Caco-2 (cell line): ENCODE measurements at regions not wholly inside any gene's neighbourhood (a gene's known extent, or its start where the extent isn't known, plus 50 kb on each side); places are given as distances from the start of the nearest gene placed in this dataset.

Experiments
- BruUV-seq: library from RNA; stranded (reverse); fragments of 400-500 nt; replicated peaks from 2 replicates; lab custom pipeline; 2021; lab: Mats Ljungman, UMichigan
- CTCF ChIA-PET: fragments of 300-600 bp; sonication (Branson Sonifier 250); formaldehyde crosslinking; loops from one replicate; lab custom pipeline; 2022; ENCODE audit warnings: antibody characterized with exemption; lab: Charles Lee
- POLR2A ChIA-PET: fragments of 300-600 bp; sonication (Branson Sonifier 250); formaldehyde crosslinking; loops from one replicate; lab custom pipeline; 2022; ENCODE audit warnings: antibody characterized with exemption; lab: Charles Lee
- DNase-seq, 2 experiments: peaks; one replicate each; pipeline versions ENCODE4 v3.0.0 to v3.0.0-alpha.2; 2020 to 2022
- H3K27me3 ChIP-seq: replicated peaks from 2 replicates; pipeline ENCODE4 v1.6.0; 2011; ENCODE audit warnings: low read length; ENCODE audit not compliant: control insufficient read depth, insufficient read depth
- H3K36me3 ChIP-seq: 2 replicates; pipeline ENCODE4 v1.5.1; 2011; ENCODE audit warnings: low read length; ENCODE audit not compliant: control insufficient read depth, insufficient read depth
- H3K4me1 ChIP-seq: fragments of 250-450 bp; sonication (Bioruptor Pico); 2 replicates; pipeline ENCODE4 v1.5.1; 2020; ENCODE audit warnings: mild to moderate bottlenecking
- H3K4me3 ChIP-seq: 2 replicates; pipeline ENCODE4 v1.5.1; 2011; ENCODE audit warnings: low read depth, mild to moderate bottlenecking, control low read depth, low read length
- H3K9me3 ChIP-seq: fragments of 250-450 bp; sonication (Bioruptor Pico); 2 replicates; pipeline ENCODE4 v1.5.1; 2020; ENCODE audit warnings: mild to moderate bottlenecking, moderate library complexity
- H3K27ac Mint-ChIP-seq: one replicate; pipeline ENCODE4 v1.8.0; 2022; ENCODE audit warnings: mixed read lengths; ENCODE audit not compliant: unreplicated experiment
- H3K27me3 Mint-ChIP-seq: one replicate; pipeline ENCODE4 v1.8.0; 2022; ENCODE audit warnings: mixed read lengths; ENCODE audit not compliant: insufficient read depth, unreplicated experiment
- H3K36me3 Mint-ChIP-seq: one replicate; pipeline ENCODE4 v1.8.0; 2022; ENCODE audit warnings: mild to moderate bottlenecking, mixed read lengths; ENCODE audit not compliant: insufficient read depth, unreplicated experiment
- H3K4me1 Mint-ChIP-seq: one replicate; pipeline ENCODE4 v1.8.0; 2022; ENCODE audit warnings: low read depth, mixed read lengths; ENCODE audit not compliant: unreplicated experiment
- H3K4me3 Mint-ChIP-seq: one replicate; pipeline ENCODE4 v1.8.0; 2022; ENCODE audit warnings: mild to moderate bottlenecking, moderate library complexity, mixed read lengths; ENCODE audit not compliant: unreplicated experiment
- H3K9me3 Mint-ChIP-seq: one replicate; pipeline ENCODE4 v1.8.0; 2022; ENCODE audit warnings: mixed read lengths; ENCODE audit not compliant: unreplicated experiment
- intact Hi-C: fragments of 100-400 bp; cut with micrococcal nuclease; formaldehyde crosslinking; loops from one replicate; pipeline ENCODE4 v1.10.0; 2022; ENCODE audit not compliant: unreplicated experiment
- TF ChIP-seq, protein P1 (sequence below), 2 experiments: fragments of 200-600 bp in 1 of 2; IDR thresholded peaks; 1 replicate in 1 of 2; 2 replicates in 1 of 2; pipeline versions ENCODE4 v1.5.1 to v1.8.0; 2011 to 2022; ENCODE audit warnings: antibody characterized with exemption in 1 of 2, control low read depth in 1 of 2, inconsistent platforms in 1 of 2, low read depth in 1 of 2, low read length in 1 of 2, mild to moderate bottlenecking in 1 of 2, moderate library complexity in 1 of 2; ENCODE audit not compliant: insufficient read depth in 1 of 2, severe bottlenecking in 1 of 2, unreplicated experiment in 1 of 2

GRCh38 chr16:65933703-65934102 lies 432.8 kb upstream of the CDH5 start:
- H3K4me1 Mint-ChIP-seq = no peaks in the 10 kb centered on the region
- no peak overlapping the region for H3K4me3 Mint-ChIP-seq
- H3K4me3 ChIP-seq = no peak overlapping the region
- intact Hi-C loops = no loop called here
- BruUV-seq = no TSS peak
- H3K27ac Mint-ChIP-seq = no peak overlapping the region
- no peak for DNase-seq
- H3K27me3 Mint-ChIP-seq = peaks cover 3% of the 10 kb centered on the region
- no peaks in the 10 kb centered on the region for H3K36me3 ChIP-seq
- ChIA-PET POLR2A (interaction anchor here (0.6 kb wide), 1 partner anchor 128 kb away, joined by 3 read pairs; no protein-coding TSS in a partner anchor), CTCF (no interaction called here)
- no peaks in the 10 kb centered on the region for H3K36me3 Mint-ChIP-seq
- TF ChIP-seq, protein P1, sequence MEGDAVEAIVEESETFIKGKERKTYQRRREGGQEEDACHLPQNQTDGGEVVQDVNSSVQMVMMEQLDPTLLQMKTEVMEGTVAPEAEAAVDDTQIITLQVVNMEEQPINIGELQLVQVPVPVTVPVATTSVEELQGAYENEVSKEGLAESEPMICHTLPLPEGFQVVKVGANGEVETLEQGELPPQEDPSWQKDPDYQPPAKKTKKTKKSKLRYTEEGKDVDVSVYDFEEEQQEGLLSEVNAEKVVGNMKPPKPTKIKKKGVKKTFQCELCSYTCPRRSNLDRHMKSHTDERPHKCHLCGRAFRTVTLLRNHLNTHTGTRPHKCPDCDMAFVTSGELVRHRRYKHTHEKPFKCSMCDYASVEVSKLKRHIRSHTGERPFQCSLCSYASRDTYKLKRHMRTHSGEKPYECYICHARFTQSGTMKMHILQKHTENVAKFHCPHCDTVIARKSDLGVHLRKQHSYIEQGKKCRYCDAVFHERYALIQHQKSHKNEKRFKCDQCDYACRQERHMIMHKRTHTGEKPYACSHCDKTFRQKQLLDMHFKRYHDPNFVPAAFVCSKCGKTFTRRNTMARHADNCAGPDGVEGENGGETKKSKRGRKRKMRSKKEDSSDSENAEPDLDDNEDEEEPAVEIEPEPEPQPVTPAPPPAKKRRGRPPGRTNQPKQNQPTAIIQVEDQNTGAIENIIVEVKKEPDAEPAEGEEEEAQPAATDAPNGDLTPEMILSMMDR (IDR thresholded peaks at IDR 0.05; ENCODE audit: insufficient read depth in 1 of 2, low read depth in 1 of 2, low read length in 1 of 2, severe bottlenecking in 1 of 2, unreplicated experiment in 1 of 2) = no peak
- no peaks in the 10 kb centered on the region for H3K9me3 ChIP-seq
- H3K27me3 ChIP-seq = no peaks in the 10 kb centered on the region
- H3K9me3 Mint-ChIP-seq = peaks cover 26% of the 10 kb centered on the region
- no peaks in the 10 kb centered on the region for H3K4me1 ChIP-seq

- H3K4me3 Mint-ChIP-seq = no peak overlapping the region
- no peak for DNase-seq
- no TSS peak for BruUV-seq
Observed at GRCh38 chr16:65932350-65933072, 434.0 kb upstream of the CDH5 start.

DNA sequence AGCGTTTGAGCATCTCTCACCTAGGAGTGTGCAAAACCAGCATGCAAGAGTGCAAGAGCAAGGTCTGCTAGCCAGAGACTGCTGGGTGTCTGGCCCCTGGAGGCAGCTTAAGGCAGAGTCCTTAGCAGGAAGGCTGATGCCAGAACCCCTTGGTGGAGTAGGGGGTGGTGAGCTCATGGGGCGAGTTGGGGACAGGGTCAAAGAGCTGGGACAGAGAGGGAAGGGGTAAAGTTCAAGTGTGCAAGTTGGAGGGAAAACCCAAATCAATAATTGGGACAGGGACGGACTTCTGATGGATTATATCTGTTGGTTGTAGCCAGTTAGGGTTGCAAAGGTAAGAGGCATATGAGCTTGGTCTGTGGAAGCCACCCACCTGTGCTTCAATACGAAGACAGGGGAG lies 443.6 kb upstream of the CDH5 start:
- H3K27ac Mint-ChIP-seq = no peak overlapping the region
- H3K4me1 ChIP-seq = no peaks in the 10 kb centered on the region
- H3K27me3 ChIP-seq = no peaks in the 10 kb centered on the region
- CTCF ChIA-PET = no interaction called here
- no peak overlapping the region for H3K4me3 Mint-ChIP-seq
- no peak overlapping the region for H3K4me3 ChIP-seq
- no peaks in the 10 kb centered on the region for H3K9me3 ChIP-seq
- DNase-seq = no peak
- no TSS peak for BruUV-seq
- no peaks in the 10 kb centered on the region for H3K9me3 Mint-ChIP-seq
- TF ChIP-seq, protein P1 (IDR thresholded peaks at IDR 0.05; ENCODE audit: insufficient read depth in 1 of 2, low read depth in 1 of 2, low read length in 1 of 2, severe bottlenecking in 1 of 2, unreplicated experiment in 1 of 2) = no peak
- intact Hi-C loops = no loop called here
- no peaks in the 10 kb centered on the region for H3K4me1 Mint-ChIP-seq
- POLR2A ChIA-PET = no interaction called here
- no peaks in the 10 kb centered on the region for H3K36me3 ChIP-seq
- H3K36me3 Mint-ChIP-seq = no peaks in the 10 kb centered on the region
- no peaks in the 10 kb centered on the region for H3K27me3 Mint-ChIP-seq

More at GRCh38 chr16:65932350-65933072, 434.0 kb upstream of the CDH5 start:
- CTCF ChIA-PET = no interaction called here
- intact Hi-C loops = no loop called here
- TF ChIP-seq, protein P1 (IDR thresholded peaks at IDR 0.05; ENCODE audit: insufficient read depth in 1 of 2, low read depth in 1 of 2, low read length in 1 of 2, severe bottlenecking in 1 of 2, unreplicated experiment in 1 of 2) = no peak
- Mint-ChIP-seq H3K4me1 (no peaks in the 10 kb centered on the region), H3K27ac (no peak overlapping the region), H3K36me3 (no peaks in the 10 kb centered on the region), H3K9me3 (peaks cover 26% of the 10 kb centered on the region), H3K27me3 (peaks cover 7% of the 10 kb centered on the region)
- Histone ChIP-seq H3K36me3 (no peaks in the 10 kb centered on the region), H3K4me1 (no peaks in the 10 kb centered on the region), H3K4me3 (no peak overlapping the region), H3K9me3 (no peaks in the 10 kb centered on the region), H3K27me3 (no peaks in the 10 kb centered on the region)
- POLR2A ChIA-PET = no interaction called here
